Cardiac muscle cell (in vitro differentiated cells and primary cell): ENCODE measurements at regions not wholly inside any gene's neighbourhood (a gene's known extent, or its start where the extent isn't known, plus 50 kb on each side); places are given as distances from the start of the nearest gene placed in this dataset.

ENCODE experiments used
- DNase-seq, 2 donors: peaks; one replicate each; pipeline versions ENCODE4 v3.0.0 to v3.0.0-alpha.2; 2010 to 2017; ENCODE audit warnings: low read depth in 1 of 2, low spot score in 1 of 2
- H3K27ac ChIP-seq: fragments of 200-600 bp; sonication (generic); 2 replicates; pipeline ENCODE4 v1.5.1; 2016
- H3K27me3 ChIP-seq: fragments of 200-600 bp; sonication (generic); 2 replicates; pipeline ENCODE4 v1.6.0; 2016; ENCODE audit warnings: control low read depth
- H3K36me3 ChIP-seq: fragments of 200-600 bp; sonication (generic); 2 replicates; pipeline ENCODE4 v1.5.1; 2016; ENCODE audit warnings: control low read depth
- H3K4me1 ChIP-seq: fragments of 200-600 bp; sonication (generic); 2 replicates; pipeline ENCODE4 v1.8.1; 2017; ENCODE audit warnings: low read depth, mild to moderate bottlenecking, mixed run types
- H3K4me3 ChIP-seq: fragments of 200-600 bp; sonication (generic); 2 replicates; pipeline ENCODE4 v1.5.1; 2016; ENCODE audit warnings: mild to moderate bottlenecking
- H3K9me3 ChIP-seq: fragments of 200-600 bp; sonication (generic); 2 replicates; pipeline ENCODE4 v1.5.1; 2017; ENCODE audit warnings: low read depth, mild to moderate bottlenecking, control low read depth
- CTCF ChIP-seq: IDR thresholded peaks from 2 replicates; pipeline ENCODE4 v1.5.1; 2012; ENCODE audit warnings: low read depth, mild to moderate bottlenecking, low read length

DNA sequence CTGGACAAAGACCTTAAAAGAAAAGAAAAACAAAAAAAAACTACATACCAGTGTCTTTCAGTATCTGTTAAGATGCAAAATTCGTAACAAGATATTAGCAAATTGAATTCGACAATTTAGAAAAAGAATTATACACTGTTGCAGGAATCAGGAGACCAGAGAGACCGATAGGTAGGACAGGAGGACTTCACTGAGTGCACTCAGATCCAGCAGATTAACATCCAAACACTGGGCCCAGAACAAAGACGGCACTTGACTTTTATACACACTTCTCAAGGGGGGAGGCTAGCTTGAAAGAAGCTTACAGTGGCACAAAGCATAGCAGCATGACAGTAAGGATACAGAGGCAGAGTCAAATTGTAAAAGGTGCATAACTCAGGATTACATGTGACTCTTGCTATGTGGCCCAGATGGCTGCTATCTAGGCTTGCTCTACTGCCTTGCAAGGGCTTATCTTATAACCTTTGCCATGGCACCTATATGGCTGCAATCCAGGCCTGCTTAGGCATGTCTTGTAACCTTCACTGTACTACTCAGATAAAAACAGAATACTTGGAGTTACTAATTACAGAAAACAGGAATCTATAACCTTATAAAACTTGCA, 507.3 kb upstream of the LRRTM4 start:
- no peak for TF ChIP-seq CTCF
- no peak overlapping the region for H3K4me3 ChIP-seq

DNA sequence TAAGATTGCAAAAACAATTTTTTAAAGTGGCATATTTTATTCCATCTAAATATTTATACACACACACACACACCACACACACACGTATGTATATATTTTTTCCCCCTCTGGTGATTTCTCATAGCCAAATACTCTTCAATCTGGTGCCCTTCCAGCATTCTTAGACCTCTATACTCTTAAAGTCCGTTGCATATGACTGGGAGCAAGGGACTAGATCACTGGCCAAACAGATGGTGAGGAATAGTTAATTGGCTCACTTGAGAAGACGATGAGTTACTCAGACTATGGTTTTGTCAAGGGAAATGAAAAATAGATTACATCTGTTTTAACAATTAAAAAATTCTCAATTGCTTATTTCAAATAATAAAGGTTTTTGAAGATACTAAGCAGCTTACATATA, 512.5 kb upstream of the LRRTM4 start:
- Histone ChIP-seq H3K27me3 (no peaks in the 10 kb centered on the region), H3K36me3 (no peaks in the 10 kb centered on the region), H3K4me3 (no peak overlapping the region), H3K4me1 (no peaks in the 10 kb centered on the region), H3K27ac (no peak overlapping the region), H3K9me3 (no peaks in the 10 kb centered on the region)
- no peak for DNase-seq
- no peak for TF ChIP-seq CTCF

More for the DNA sequence above, 507.3 kb upstream of the LRRTM4 start:
- no peak overlapping the region for H3K27ac ChIP-seq
- H3K36me3 ChIP-seq = no peaks in the 10 kb centered on the region
- H3K9me3 ChIP-seq = no peaks in the 10 kb centered on the region
- no peak for DNase-seq
- H3K27me3 ChIP-seq = no peaks in the 10 kb centered on the region
- no peaks in the 10 kb centered on the region for H3K4me1 ChIP-seq

GRCh38 chr2:78035804-78036203, 513.6 kb upstream of the LRRTM4 start:
- no peak overlapping the region for H3K4me3 ChIP-seq

DNA sequence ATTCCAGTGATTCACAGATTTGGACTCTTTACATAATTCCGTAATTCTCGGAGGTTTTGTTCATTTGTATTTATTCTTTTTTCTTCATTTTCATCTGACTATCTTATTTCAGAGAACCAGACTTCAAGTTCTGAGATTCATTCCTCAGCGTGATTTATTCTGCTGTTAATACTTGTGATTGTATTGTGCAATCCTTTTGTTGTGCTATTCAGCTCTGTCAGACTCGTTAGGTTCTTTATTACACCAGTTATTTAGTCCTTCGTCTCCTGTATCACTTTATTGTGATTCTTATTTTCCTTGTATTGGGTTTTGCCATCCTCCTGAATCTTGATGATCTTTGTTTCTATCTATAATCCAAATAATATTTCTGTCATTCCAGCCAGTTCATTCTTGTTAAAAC, 529.3 kb upstream of the LRRTM4 start:
- no peaks in the 10 kb centered on the region for H3K9me3 ChIP-seq
- H3K36me3 ChIP-seq = no peaks in the 10 kb centered on the region
- no peak overlapping the region for H3K27ac ChIP-seq
- no peak overlapping the region for H3K4me3 ChIP-seq
- no peaks in the 10 kb centered on the region for H3K27me3 ChIP-seq
- no peaks in the 10 kb centered on the region for H3K4me1 ChIP-seq
- TF ChIP-seq CTCF = no peak
- DNase-seq = no peak

More at GRCh38 chr2:78035804-78036203, 513.6 kb upstream of the LRRTM4 start:
- Histone ChIP-seq H3K36me3 (no peaks in the 10 kb centered on the region), H3K9me3 (no peaks in the 10 kb centered on the region), H3K27ac (no peak overlapping the region), H3K4me1 (no peaks in the 10 kb centered on the region), H3K27me3 (no peaks in the 10 kb centered on the region)
- no peak for DNase-seq
- no peak for TF ChIP-seq CTCF

DNA sequence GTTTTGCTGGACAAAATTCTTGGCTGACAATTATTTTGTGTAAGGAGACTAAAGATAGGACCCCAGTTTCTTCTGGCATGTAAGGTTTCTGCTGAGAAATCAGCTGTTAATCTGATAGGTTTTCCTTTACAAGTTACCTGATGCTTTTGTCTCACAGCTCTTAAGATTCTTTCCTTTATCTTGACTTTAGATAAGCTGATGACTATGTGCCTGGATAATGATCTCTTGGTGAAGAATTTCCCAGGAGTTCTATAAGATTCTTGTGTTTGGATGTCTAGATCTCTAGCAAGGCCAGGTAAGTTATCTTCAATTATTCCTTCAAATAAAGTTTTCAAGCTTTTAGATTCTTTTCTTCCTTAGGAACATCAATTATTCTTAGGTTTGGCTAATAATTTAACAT, 534.8 kb upstream of the LRRTM4 start:
- Histone ChIP-seq H3K27me3 (no peaks in the 10 kb centered on the region), H3K9me3 (no peaks in the 10 kb centered on the region), H3K27ac (no peak overlapping the region), H3K36me3 (no peaks in the 10 kb centered on the region), H3K4me1 (no peaks in the 10 kb centered on the region), H3K4me3 (no peak overlapping the region)
- TF ChIP-seq CTCF = no peak
- DNase-seq = no peak
